ENCODE measurements at regions not wholly inside any gene's neighbourhood (a gene's known extent, or its start where the extent isn't known, plus 50 kb on each side); places are given as distances from the start of the nearest gene placed in this dataset.
"Not testable (repeated sequence)": the region's sequence is repeated elsewhere in the genome, so short reads cannot be mapped to it uniquely, and the experiment has no call there.

DNA sequence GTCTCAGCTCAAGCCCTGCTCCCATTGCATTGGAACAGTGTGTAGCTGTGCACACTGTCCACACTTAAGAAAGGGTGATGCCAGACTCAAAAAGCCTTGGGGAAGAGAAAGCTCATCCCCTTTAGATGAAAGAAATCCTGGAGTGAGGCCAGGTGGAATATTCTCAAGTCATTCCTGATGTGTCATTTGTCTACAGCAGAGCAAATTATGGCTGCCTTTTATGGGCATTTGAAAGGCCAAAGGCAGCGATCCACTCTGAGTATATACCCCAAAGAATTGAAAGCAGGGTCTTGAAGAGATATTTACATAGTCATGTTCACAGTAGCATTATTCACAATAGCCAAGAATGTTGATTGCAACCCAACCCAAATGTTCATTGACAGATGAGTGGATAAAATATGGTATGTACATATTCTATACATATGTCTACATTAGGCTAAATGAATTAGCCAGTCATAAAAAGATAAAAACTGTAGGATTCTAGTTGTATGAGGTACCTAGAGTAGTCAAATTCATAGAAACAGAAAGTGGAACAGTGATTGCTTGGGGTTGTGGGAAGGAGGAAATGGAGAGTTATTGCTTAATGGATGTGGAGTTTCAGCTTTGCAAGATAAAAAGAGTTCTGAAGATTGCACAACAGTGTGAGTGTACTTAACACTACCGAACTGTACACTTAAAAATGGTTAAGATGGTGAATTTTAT lies 214.9 kb downstream of the KCNRG start:
- no peak overlapping the region for H3K9ac ChIP-seq (ENCODE audit: low read length)
- TF ChIP-seq EZH2 (IDR thresholded peaks at IDR 0.05; ENCODE audit: borderline replicate concordance, insufficient read depth, low read depth, low read length, poor library complexity, severe bottlenecking): no peak
- TF ChIP-seq, protein P1, sequence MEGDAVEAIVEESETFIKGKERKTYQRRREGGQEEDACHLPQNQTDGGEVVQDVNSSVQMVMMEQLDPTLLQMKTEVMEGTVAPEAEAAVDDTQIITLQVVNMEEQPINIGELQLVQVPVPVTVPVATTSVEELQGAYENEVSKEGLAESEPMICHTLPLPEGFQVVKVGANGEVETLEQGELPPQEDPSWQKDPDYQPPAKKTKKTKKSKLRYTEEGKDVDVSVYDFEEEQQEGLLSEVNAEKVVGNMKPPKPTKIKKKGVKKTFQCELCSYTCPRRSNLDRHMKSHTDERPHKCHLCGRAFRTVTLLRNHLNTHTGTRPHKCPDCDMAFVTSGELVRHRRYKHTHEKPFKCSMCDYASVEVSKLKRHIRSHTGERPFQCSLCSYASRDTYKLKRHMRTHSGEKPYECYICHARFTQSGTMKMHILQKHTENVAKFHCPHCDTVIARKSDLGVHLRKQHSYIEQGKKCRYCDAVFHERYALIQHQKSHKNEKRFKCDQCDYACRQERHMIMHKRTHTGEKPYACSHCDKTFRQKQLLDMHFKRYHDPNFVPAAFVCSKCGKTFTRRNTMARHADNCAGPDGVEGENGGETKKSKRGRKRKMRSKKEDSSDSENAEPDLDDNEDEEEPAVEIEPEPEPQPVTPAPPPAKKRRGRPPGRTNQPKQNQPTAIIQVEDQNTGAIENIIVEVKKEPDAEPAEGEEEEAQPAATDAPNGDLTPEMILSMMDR (IDR thresholded peaks at IDR 0.05): no peak
- no CpG with 5 or more reads among the region's 2 CpGs for WGBS (ENCODE audit: insufficient coverage)

DNA sequence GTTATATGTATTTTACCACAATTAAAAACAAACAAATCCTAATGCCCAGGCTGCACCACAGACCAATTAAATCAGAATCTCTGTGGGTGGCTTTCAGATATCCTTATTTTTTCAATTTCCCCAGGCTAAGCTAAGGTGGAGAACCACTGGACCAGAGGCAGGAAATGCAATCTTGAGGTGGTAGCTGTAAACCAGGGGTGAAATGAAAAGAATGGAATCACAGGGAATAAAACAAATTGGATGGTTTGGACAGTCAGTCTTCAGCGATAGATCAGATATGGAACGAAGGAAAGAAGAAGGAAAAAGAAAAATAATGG lies 215.4 kb downstream of the KCNRG start:
- Histone ChIP-seq H3K36me3 (replicated peaks in 1 of 2; ENCODE audit: control extremely low read depth in 1 of 2, control insufficient read depth in 1 of 2, extremely low read depth in 1 of 2, insufficient read depth in 2 of 2, low read length in 1 of 2) (no peaks in the 10 kb centered on the region), H3K27me3 (replicated peaks in 1 of 4; ENCODE audit: control extremely low read depth in 1 of 4, control insufficient read depth in 3 of 4, insufficient read depth in 4 of 4, low read length in 3 of 4) (no peaks in the 10 kb centered on the region), H3K9me3 (ENCODE audit: control extremely low read depth in 1 of 3, control insufficient read depth in 2 of 3, insufficient read depth in 1 of 3, low read length in 2 of 3) (peaks cover 2 to 8% (median 4%) of the 10 kb centered on the region in 3 donors), H3K79me2 (ENCODE audit: control insufficient read depth, insufficient read depth, low read length) (no peaks in the 10 kb centered on the region), H4K20me1 (ENCODE audit: control insufficient read depth, insufficient read depth, low read length, poor library complexity, severe bottlenecking) (no peaks in the 10 kb centered on the region), H2AFZ (ENCODE audit: insufficient read depth, low read depth, low read length, poor library complexity, severe bottlenecking) (peak overlapping the region; percentile 44), H3K4me1 (ENCODE audit: control insufficient read depth in 2 of 2, insufficient read depth in 2 of 2, low read length in 2 of 2) (peaks cover 8 to 20% of the 10 kb centered on the region in 2 donors), H3K27ac (ENCODE audit: low read length in 2 of 2) (no peak overlapping the region), H3K4me2 (replicated peaks; ENCODE audit: low read depth, low read length, poor library complexity, severe bottlenecking) (peak overlapping the region; percentile 23), H3K9ac (ENCODE audit: low read length) (no peak overlapping the region), H3K4me3 (ENCODE audit: control extremely low read depth in 1 of 5, extremely low read depth in 1 of 5, insufficient read depth in 1 of 5, low read depth in 2 of 5, low read length in 4 of 5) (no peak overlapping the region)
- Mint-ChIP-seq H3K4me3 (no peak overlapping the region), H3K4me1 (peaks cover 23% of the 10 kb centered on the region), H3K27ac (no peak overlapping the region), H3K9me3 (ENCODE audit: insufficient read depth) (no peaks in the 10 kb centered on the region), H3K27me3 (no peaks in the 10 kb centered on the region)
- ChIA-PET POLR2A (no interaction called here), CTCF (no interaction called here)
- TF ChIP-seq, protein P1 (IDR thresholded peaks at IDR 0.05): no peak
- no peak for TF ChIP-seq EZH2 (IDR thresholded peaks at IDR 0.05; ENCODE audit: borderline replicate concordance, insufficient read depth, low read depth, low read length, poor library complexity, severe bottlenecking)
- WGBS (ENCODE audit: insufficient coverage): 100% methylated on average over 2 of the region's 2 CpGs
- no peak for DNase-seq
- intact Hi-C loops (cut with micrococcal nuclease): loop anchor here (10.0 kb wide), 1 partner anchor 574 kb away; no protein-coding TSS in a partner anchor
- no peak for ATAC-seq (ENCODE audit: low read depth)

More for the DNA sequence above, 214.9 kb downstream of the KCNRG start:
- peak; percentile 39 for ATAC-seq (ENCODE audit: low read depth)
- peak; percentile 31 for DNase-seq
- Histone ChIP-seq H3K4me1 (ENCODE audit: control insufficient read depth in 2 of 2, insufficient read depth in 2 of 2, low read length in 2 of 2) (peaks cover 8 to 20% of the 10 kb centered on the region in 2 donors), H3K4me2 (replicated peaks; ENCODE audit: low read depth, low read length, poor library complexity, severe bottlenecking) (peak overlapping the region; percentile 23), H3K79me2 (ENCODE audit: control insufficient read depth, insufficient read depth, low read length) (no peaks in the 10 kb centered on the region), H3K4me3 (ENCODE audit: control extremely low read depth in 1 of 5, extremely low read depth in 1 of 5, insufficient read depth in 1 of 5, low read depth in 2 of 5, low read length in 4 of 5) (no peak overlapping the region), H2AFZ (ENCODE audit: insufficient read depth, low read depth, low read length, poor library complexity, severe bottlenecking) (peak overlapping the region; percentile 44), H3K27ac (ENCODE audit: low read length in 2 of 2) (no peak overlapping the region), H3K27me3 (replicated peaks in 1 of 4; ENCODE audit: control extremely low read depth in 1 of 4, control insufficient read depth in 3 of 4, insufficient read depth in 4 of 4, low read length in 3 of 4) (no peaks in the 10 kb centered on the region), H4K20me1 (ENCODE audit: control insufficient read depth, insufficient read depth, low read length, poor library complexity, severe bottlenecking) (no peaks in the 10 kb centered on the region), H3K36me3 (replicated peaks in 1 of 2; ENCODE audit: control extremely low read depth in 1 of 2, control insufficient read depth in 1 of 2, extremely low read depth in 1 of 2, insufficient read depth in 2 of 2, low read length in 1 of 2) (no peaks in the 10 kb centered on the region), H3K9me3 (ENCODE audit: control extremely low read depth in 1 of 3, control insufficient read depth in 2 of 3, insufficient read depth in 1 of 3, low read length in 2 of 3) (peaks cover 2 to 8% (median 4%) of the 10 kb centered on the region in 3 donors)
- Mint-ChIP-seq H3K4me3 (no peak overlapping the region), H3K27me3 (no peaks in the 10 kb centered on the region), H3K4me1 (peaks cover 19% of the 10 kb centered on the region), H3K9me3 (ENCODE audit: insufficient read depth) (no peaks in the 10 kb centered on the region), H3K27ac (no peak overlapping the region)
- ChIA-PET CTCF (no interaction called here), POLR2A (no interaction called here)
- intact Hi-C loops (cut with micrococcal nuclease): loop anchor here (10.0 kb wide), 1 partner anchor 575 kb away; no protein-coding TSS in a partner anchor

DNA sequence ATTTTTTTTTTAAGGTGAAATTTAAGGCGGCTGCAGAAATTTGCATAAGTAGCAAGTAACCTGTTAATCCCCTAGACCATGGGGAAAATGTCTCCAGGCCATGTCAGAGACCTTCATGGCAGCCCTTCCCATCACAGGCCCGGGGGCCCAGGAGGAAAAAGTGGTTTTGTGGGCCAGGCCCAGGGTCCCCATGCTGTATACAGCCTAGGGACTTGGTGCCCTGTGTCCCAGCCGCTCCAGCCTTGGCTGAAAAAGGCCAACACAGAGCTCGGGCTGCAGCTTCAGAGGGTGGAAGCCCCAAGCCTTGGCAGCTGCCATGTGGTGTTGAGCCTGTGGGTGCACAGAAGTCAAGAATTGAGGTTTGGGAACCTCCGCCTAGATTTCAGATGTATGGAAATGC lies 218.3 kb downstream of the KCNRG start:
- H3K27me3 Mint-ChIP-seq; DNase-seq; H4K20me1 ChIP-seq (ENCODE audit: control insufficient read depth, insufficient read depth, low read length, poor library complexity, severe bottlenecking); H3K4me3 ChIP-seq (ENCODE audit: control extremely low read depth in 1 of 5, extremely low read depth in 1 of 5, insufficient read depth in 1 of 5, low read depth in 2 of 5, low read length in 4 of 5); H3K4me3 Mint-ChIP-seq; H3K9me3 ChIP-seq (ENCODE audit: control extremely low read depth in 1 of 3, control insufficient read depth in 2 of 3, insufficient read depth in 1 of 3, low read length in 2 of 3); H3K27me3 ChIP-seq (replicated peaks in 1 of 4; ENCODE audit: control extremely low read depth in 1 of 4, control insufficient read depth in 3 of 4, insufficient read depth in 4 of 4, low read length in 3 of 4); H3K4me2 ChIP-seq (replicated peaks; ENCODE audit: low read depth, low read length, poor library complexity, severe bottlenecking); H3K79me2 ChIP-seq (ENCODE audit: control insufficient read depth, insufficient read depth, low read length); POLR2A ChIA-PET; H3K9ac ChIP-seq (ENCODE audit: low read length); H3K36me3 ChIP-seq (replicated peaks in 1 of 2; ENCODE audit: control extremely low read depth in 1 of 2, control insufficient read depth in 1 of 2, extremely low read depth in 1 of 2, insufficient read depth in 2 of 2, low read length in 1 of 2); H3K27ac ChIP-seq (ENCODE audit: low read length in 2 of 2); ATAC-seq (ENCODE audit: low read depth); CTCF ChIA-PET; H3K9me3 Mint-ChIP-seq (ENCODE audit: insufficient read depth); H3K27ac Mint-ChIP-seq; H2AFZ ChIP-seq (ENCODE audit: insufficient read depth, low read depth, low read length, poor library complexity, severe bottlenecking): not testable (repeated sequence)
- intact Hi-C loops (cut with micrococcal nuclease): loop anchor here (10.0 kb wide), 1 partner anchor 571 kb away; no protein-coding TSS in a partner anchor
- 95% methylated on average over 5 of the region's 5 CpGs for WGBS (ENCODE audit: insufficient coverage)
- H3K4me1 ChIP-seq (ENCODE audit: control insufficient read depth in 2 of 2, insufficient read depth in 2 of 2, low read length in 2 of 2): peaks cover 11 to 19% of the 10 kb centered on the region in 2 donors
- peaks cover 40% of the 10 kb centered on the region for H3K4me1 Mint-ChIP-seq
